GM18499 (cell line): ENCODE measurements at regions not wholly inside any gene's neighbourhood (a gene's known extent, or its start where the extent isn't known, plus 50 kb on each side); places are given as distances from the start of the nearest gene placed in this dataset.

ENCODE experiments used
- ATAC-seq: cut with Tn5 transposase; IDR thresholded peaks from one replicate; pipeline ENCODE4 v1.9.1; 2021; ENCODE audit warnings: moderate number of reproducible peaks; ENCODE audit not compliant: insufficient read depth, unreplicated experiment

GRCh38 chr21:23245255-23245654 lies 2247.0 kb downstream of the NCAM2 start:
- ATAC-seq = no peak

GRCh38 chr21:23223882-23224281 lies 2225.7 kb downstream of the NCAM2 start:
- no peak for ATAC-seq

GRCh38 chr21:23218667-23219066 lies 2220.5 kb downstream of the NCAM2 start:
- ATAC-seq = no peak

- ATAC-seq = no peak
These were observed 2219.4 kb downstream of the NCAM2 start for GRCh38 chr21:23217597-23217996.

- no peak for ATAC-seq
These were observed 2217.1 kb downstream of the NCAM2 start for GRCh38 chr21:23215261-23215660.
